Prostate gland (tissue), 2 donors: ENCODE measurements at regions not wholly inside any gene's neighbourhood (a gene's known extent, or its start where the extent isn't known, plus 50 kb on each side); places are given as distances from the start of the nearest gene placed in this dataset.
"Not testable (repeated sequence)": the region's sequence is repeated elsewhere in the genome, so short reads cannot be mapped to it uniquely, and the experiment has no call there.

Source experiments
- DNase-seq: peaks from one replicate; pipeline ENCODE4 v3.0.0-alpha.2; 2019; ENCODE audit warnings: low spot score
- H3K27ac ChIP-seq, 2 donors: fragments of 200-600 bp; sonication (generic); 2 replicates each; pipeline ENCODE4 v1.5.1; 2017 to 2019
- H3K27me3 ChIP-seq: fragments of 200-600 bp; sonication (generic); replicated peaks from 2 replicates; pipeline ENCODE4 v1.5.1; 2019; ENCODE audit not compliant: insufficient read depth
- H3K36me3 ChIP-seq, 2 donors: fragments of 200-600 bp; sonication (generic); 1 replicate in 1 of 2; 2 replicates in 1 of 2; pipeline versions ENCODE4 v1.5.1 to v1.8.1; 2017 to 2019
- H3K4me1 ChIP-seq: fragments of 200-600 bp; sonication (generic); replicated peaks from 2 replicates; pipeline ENCODE4 v1.5.1; 2019
- H3K4me3 ChIP-seq, 2 donors: fragments of 200-600 bp; sonication (generic); 2 replicates each; pipeline ENCODE4 v1.5.1; 2017 to 2019
- H3K9me3 ChIP-seq: fragments of 200-600 bp; sonication (generic); 2 replicates; pipeline ENCODE4 v1.5.1; 2017
- CTCF ChIP-seq, 4 experiments: fragments of 200-600 bp in 2 of 4; fragments of 450-650 bp in 2 of 4; sonication (generic) in 2 of 4; IDR thresholded peaks; 1 replicate in 3 of 4; 2 replicates in 1 of 4; pipeline ENCODE4 v1.5.1; 2016 to 2019; ENCODE audit warnings: antibody characterized with exemption in 4 of 4, mild to moderate bottlenecking in 2 of 4, moderate library complexity in 2 of 4
- POLR2A ChIP-seq: fragments of 450-650 bp; IDR thresholded peaks from one replicate; pipeline ENCODE4 v1.6.1; 2016; ENCODE audit warnings: antibody characterized with exemption, mild to moderate bottlenecking
- POLR2AphosphoS5 ChIP-seq: sonication (generic); formaldehyde crosslinking; IDR thresholded peaks from one replicate; pipeline ENCODE4 v1.6.1; 2017; ENCODE audit warnings: antibody characterized with exemption
- WGBS: methylation state at CpG from one replicate; pipeline ENCODE4 v1.1.5; 2018; 5-methylcytosine and 5-hydroxymethylcytosine counted together
- intact Hi-C: fragments of 100-400 bp; cut with DNase I; formaldehyde crosslinking; loops from one replicate; pipeline ENCODE4 v1.14.2; 2022

GRCh38 chr11:46215208-46215931 lies 62.1 kb upstream of the CREB3L1 start:
- TF ChIP-seq CTCF (IDR thresholded peaks at IDR 0.05) (no peak), POLR2AphosphoS5 (no peak), POLR2A (no peak)
- Histone ChIP-seq H3K27me3 (no peaks in the 10 kb centered on the region), H3K9me3 (no peaks in the 10 kb centered on the region), H3K4me3 (no peak overlapping the region), H3K27ac (no peak overlapping the region), H3K36me3 (no peaks in the 10 kb centered on the region), H3K4me1 (no peaks in the 10 kb centered on the region)
- intact Hi-C loops, result no loop called here
- no peak for DNase-seq
- 93% methylated on average over 10 of the region's 10 CpGs for WGBS

DNA sequence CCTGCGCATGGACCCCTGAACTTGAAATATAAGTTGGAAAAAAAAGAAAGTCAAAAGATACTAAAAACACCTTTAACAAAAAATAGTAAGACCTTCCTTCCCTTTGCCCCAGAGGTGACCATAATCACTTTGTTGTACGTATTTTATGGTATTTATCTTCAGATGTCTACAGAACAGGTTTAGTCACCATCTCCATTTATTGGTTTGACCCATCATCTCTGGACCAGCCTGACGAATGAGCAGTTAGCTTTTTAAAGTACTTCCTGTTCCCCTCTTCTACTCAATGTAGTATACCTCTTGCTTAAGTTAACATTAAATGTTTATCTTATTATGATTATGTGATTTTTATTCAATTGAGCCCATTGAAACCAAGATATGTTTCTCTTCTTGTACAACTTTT lies 64.7 kb upstream of the CREB3L1 start:
- TF ChIP-seq CTCF (IDR thresholded peaks at IDR 0.05) (no peak), POLR2A (no peak), POLR2AphosphoS5 (no peak)
- Histone ChIP-seq H3K4me3 (no peak overlapping the region), H3K27ac (no peak overlapping the region), H3K27me3 (no peaks in the 10 kb centered on the region), H3K4me1 (no peaks in the 10 kb centered on the region), H3K36me3 (no peaks in the 10 kb centered on the region), H3K9me3 (no peaks in the 10 kb centered on the region)
- no peak for DNase-seq
- 64% methylated on average over 3 of the region's 3 CpGs for WGBS
- intact Hi-C loops, result no loop called here

DNA sequence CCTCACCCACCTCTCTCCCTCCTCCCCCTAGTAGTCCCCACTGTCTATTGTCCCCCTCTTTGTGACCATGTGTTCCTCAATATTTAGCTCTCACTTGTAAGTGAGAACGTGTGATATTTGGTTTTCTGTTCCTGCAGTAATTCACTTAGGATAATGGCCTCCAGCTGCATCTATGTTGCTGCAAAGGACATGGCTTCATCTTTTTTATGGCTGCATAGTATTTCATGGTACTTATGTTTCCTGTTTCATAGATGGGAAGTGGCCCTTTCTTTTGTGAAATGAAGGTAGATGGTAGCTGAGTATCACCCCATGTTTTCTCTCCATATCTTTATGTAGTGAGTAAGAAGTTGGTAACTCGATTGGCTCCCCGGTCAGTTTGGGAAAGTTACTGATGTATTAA lies 66.6 kb upstream of the CREB3L1 start:
- TF ChIP-seq POLR2A (no peak), CTCF (IDR thresholded peaks at IDR 0.05) (no peak), POLR2AphosphoS5 (no peak)
- WGBS, result 92% methylated on average over 3 of the region's 3 CpGs
- Histone ChIP-seq H3K9me3 (no peaks in the 10 kb centered on the region), H3K4me1 (no peaks in the 10 kb centered on the region), H3K4me3 (no peak overlapping the region), H3K36me3 (no peaks in the 10 kb centered on the region), H3K27me3 (no peaks in the 10 kb centered on the region), H3K27ac (no peak overlapping the region)
- intact Hi-C loops, result no loop called here
- DNase-seq, result no peak

DNA sequence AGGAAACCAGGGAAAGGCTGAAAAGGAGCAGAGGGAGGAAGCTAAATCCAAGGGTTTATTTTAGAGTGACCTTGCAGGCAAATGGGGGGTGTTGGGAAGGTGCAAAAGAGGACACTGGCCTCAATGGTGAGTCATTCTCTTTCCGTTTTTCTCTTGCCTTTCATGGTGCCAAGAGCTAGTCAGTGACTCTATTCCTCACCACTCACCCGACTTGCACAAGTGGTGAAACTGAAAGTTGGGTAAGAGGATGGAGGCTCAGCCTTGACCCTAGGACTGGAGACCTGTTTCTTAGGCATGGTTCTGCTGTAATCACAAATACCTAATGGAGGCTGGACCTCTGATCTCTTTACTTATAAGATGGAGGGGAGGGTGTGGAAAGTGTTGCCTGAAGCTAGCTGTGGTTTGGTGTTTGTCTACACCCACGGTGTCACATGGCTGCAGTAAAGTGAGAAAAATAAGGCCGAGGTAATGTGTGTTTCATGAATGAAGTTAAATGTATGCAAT lies 67.3 kb upstream of the CREB3L1 start:
- TF ChIP-seq CTCF (IDR thresholded peaks at IDR 0.05), result no peak
- no peak for TF ChIP-seq POLR2A
- no peak for TF ChIP-seq POLR2AphosphoS5
- DNase-seq, result no peak
- 46% methylated on average over 4 of the region's 4 CpGs for WGBS
- no peaks in the 10 kb centered on the region for H3K4me1 ChIP-seq
- no peak overlapping the region for H3K27ac ChIP-seq
- H3K36me3 ChIP-seq, result no peaks in the 10 kb centered on the region
- H3K4me3 ChIP-seq, result no peak overlapping the region
- intact Hi-C loops, result no loop called here
- H3K27me3 ChIP-seq, result no peaks in the 10 kb centered on the region
- H3K9me3 ChIP-seq, result no peaks in the 10 kb centered on the region

- intact Hi-C loops, H3K9me3 ChIP-seq, H3K27ac ChIP-seq, DNase-seq, H3K4me1 ChIP-seq, H3K36me3 ChIP-seq, H3K4me3 ChIP-seq, H3K27me3 ChIP-seq: not testable (repeated sequence)
- 69% methylated on average over 5 of the region's 5 CpGs for WGBS
Observed at GRCh38 chr11:46209624-46210023, 67.8 kb upstream of the CREB3L1 start.
